HepG2 (cell line): ENCODE measurements at regions not wholly inside any gene's neighbourhood (a gene's known extent, or its start where the extent isn't known, plus 50 kb on each side); places are given as distances from the start of the nearest gene placed in this dataset.

Experiments used
- ATAC-seq: fragments of 200-7000 bp; cut with Tn5 transposase; 3 replicates; pipeline ENCODE4 v1.9.1; 2020; ENCODE audit warnings: mild to moderate bottlenecking, moderate library complexity
- BruUV-seq: library from RNA; stranded (reverse); fragments of 400-500 nt; replicated peaks from 2 replicates; lab custom pipeline; 2021; lab: Mats Ljungman, UMichigan
- CTCF ChIA-PET: fragments of 300-600 bp; formaldehyde crosslinking; extraction: SDS; loops from one replicate; lab custom pipeline; 2021; ENCODE audit warnings: low total read pairs, inconsistent platforms, low intra/inter-chr PET ratio; lab: Yijun Ruan, JAX
- POLR2A ChIA-PET: fragments of 350-600 bp; sonication (Branson Sonifier 250); formaldehyde crosslinking; loops from one replicate; lab custom pipeline; 2020; ENCODE audit warnings: antibody characterized with exemption, inconsistent platforms; lab: Yijun Ruan, JAX
- DNase-seq: peaks from one replicate; pipeline ENCODE4 v3.0.0-alpha.2; 2015; ENCODE audit warnings: low spot score
- FAIRE-seq: peaks from 3 replicates; lab custom pipeline; 2011; peaks lifted over from hg19 to GRCh38; lab: Jason Lieb, UNC
- H2AFZ ChIP-seq: one replicate; pipeline ENCODE4 v1.6.1; 2011; ENCODE audit warnings: low read length, inconsistent platforms
- H3K27ac ChIP-seq: fragments of 300-600 bp; 3 replicates; pipeline ENCODE4 v1.8.0; 2011; ENCODE audit warnings: mixed run types, mild to moderate bottlenecking, mixed read lengths, low read length, inconsistent platforms; ENCODE audit not compliant: insufficient read depth; ENCODE audit errors: extremely low read length
- H3K27me3 ChIP-seq, 2 experiments: fragments of 200-600 bp in 1 of 2; 2 replicates in 1 of 2; 3 replicates in 1 of 2; pipeline versions ENCODE4 v1.6.0 to v1.8.0; 2011; ENCODE audit warnings: low read length in 2 of 2, mild to moderate bottlenecking in 2 of 2, moderate library complexity in 2 of 2, inconsistent platforms in 1 of 2; ENCODE audit not compliant: insufficient read depth in 2 of 2, control insufficient read depth in 1 of 2
- H3K36me3 ChIP-seq, 2 experiments: fragments of 200-600 bp in 1 of 2; replicated peaks in 1 of 2; 2 replicates in 1 of 2; 3 replicates in 1 of 2; pipeline versions ENCODE4 v1.5.1 to v1.8.0; 2011; ENCODE audit warnings: low read length in 2 of 2, inconsistent platforms in 1 of 2; ENCODE audit not compliant: insufficient read depth in 2 of 2, control insufficient read depth in 1 of 2
- H3K4me1 ChIP-seq: 2 replicates; pipeline ENCODE4 v1.5.1; 2012; ENCODE audit warnings: low read length, inconsistent platforms; ENCODE audit not compliant: insufficient read depth
- H3K4me2 ChIP-seq: 2 replicates; pipeline ENCODE4 v1.6.0; 2011; ENCODE audit warnings: low read depth, low read length, inconsistent platforms
- H3K4me3 ChIP-seq, 3 experiments: fragments of 200-600 bp in 1 of 3; sonication (generic), shearing (Covaris generic) in 1 of 3; replicated peaks in 1 of 3; 2 replicates each; pipeline ENCODE4 v1.5.1; 2011 to 2016; ENCODE audit warnings: low read length in 3 of 3, inconsistent platforms in 2 of 3, low read depth in 2 of 3, mild to moderate bottlenecking in 2 of 3, control low read depth in 1 of 3, mixed read lengths in 1 of 3; ENCODE audit not compliant: insufficient read depth in 1 of 3
- H3K79me2 ChIP-seq: one replicate; pipeline ENCODE4 v1.6.1; 2011; ENCODE audit warnings: low read length, inconsistent platforms; ENCODE audit not compliant: insufficient read depth
- H3K9ac ChIP-seq: 2 replicates; pipeline ENCODE4 v1.6.0; 2011; ENCODE audit warnings: mild to moderate bottlenecking, low read depth, low read length, inconsistent platforms; ENCODE audit not compliant: insufficient read depth
- H3K9me3 ChIP-seq: 2 replicates; pipeline ENCODE4 v1.5.1; 2012; ENCODE audit warnings: mild to moderate bottlenecking, low read length
- H4K20me1 ChIP-seq: 2 replicates; pipeline ENCODE4 v1.6.0; 2011; ENCODE audit warnings: inconsistent platforms, mild to moderate bottlenecking, low read length, moderate library complexity; ENCODE audit not compliant: insufficient read depth
- ARID3A ChIP-seq: IDR thresholded peaks from 2 replicates; pipeline ENCODE4 v1.6.1; 2012; ENCODE audit warnings: low read depth, low read length, improper control_type of control experiment
- CBFB ChIP-seq: sonication (generic); formaldehyde crosslinking; IDR thresholded peaks from 2 replicates; pipeline ENCODE4 v1.4.0; 2020; ENCODE audit warnings: missing genetic modification reagents
- CCDC6 ChIP-seq: sonication (generic); formaldehyde crosslinking; IDR thresholded peaks from 2 replicates; pipeline ENCODE4 v1.8.1; 2022; ENCODE audit warnings: mild to moderate bottlenecking, missing genetic modification reagents, moderate library complexity
- EP300 ChIP-seq, 3 experiments: sonication (generic) in 1 of 3; formaldehyde crosslinking in 1 of 3; IDR thresholded peaks; 2 replicates each; pipeline versions ENCODE4 v1.5.1 to v1.6.1; 2011 to 2020; ENCODE audit warnings: low read depth in 2 of 3, low read length in 2 of 3, borderline replicate concordance in 1 of 3, improper control_type of control experiment in 1 of 3, mild to moderate bottlenecking in 1 of 3, missing genetic modification reagents in 1 of 3, moderate library complexity in 1 of 3
- HNF1B ChIP-seq: sonication (generic); formaldehyde crosslinking; IDR thresholded peaks from 2 replicates; pipeline ENCODE4 v1.5.1; 2020; ENCODE audit warnings: mild to moderate bottlenecking, moderate library complexity, missing genetic modification reagents
- KLF11 ChIP-seq: IDR thresholded peaks from 2 replicates; pipeline ENCODE4 v1.6.1; 2016; ENCODE audit warnings: missing compliant biosample characterization
- MTA1 ChIP-seq: sonication (generic); formaldehyde crosslinking; IDR thresholded peaks from 2 replicates; pipeline ENCODE4 v1.4.0; 2020; ENCODE audit warnings: missing genetic modification reagents, mild to moderate bottlenecking, borderline replicate concordance
- MYNN ChIP-seq: sonication (generic); formaldehyde crosslinking; IDR thresholded peaks from 2 replicates; pipeline ENCODE4 v1.4.0; 2020; ENCODE audit warnings: mild to moderate bottlenecking, low read depth, missing genetic modification reagents
- ZBTB2 ChIP-seq: sonication (generic); formaldehyde crosslinking; IDR thresholded peaks from 2 replicates; pipeline ENCODE4 v1.8.0; 2022; ENCODE audit warnings: low read depth, missing genetic modification reagents
- ZBTB39 ChIP-seq: sonication (generic); formaldehyde crosslinking; IDR thresholded peaks from 2 replicates; pipeline ENCODE4 v1.5.0; 2020; ENCODE audit warnings: missing genetic modification reagents
- ZNF660 ChIP-seq: sonication (generic); formaldehyde crosslinking; IDR thresholded peaks from 2 replicates; pipeline ENCODE4 v1.5.1; 2020; ENCODE audit warnings: mild to moderate bottlenecking, low read depth, missing genetic modification reagents, borderline replicate concordance
- ZNF800 ChIP-seq: sonication (generic); formaldehyde crosslinking; IDR thresholded peaks from 2 replicates; pipeline ENCODE4 v1.4.0; 2020; ENCODE audit warnings: missing genetic modification reagents
- in situ Hi-C: cut with HindIII; loops from 2 replicates; pipeline ENCODE4 v1.10.0; 2017; ENCODE audit warnings: low pct_unique_long_range_greater_than_20kb; ENCODE audit not compliant: extremely low pct_ligation_motif_present
- intact Hi-C: fragments of 100-400 bp; cut with micrococcal nuclease; formaldehyde crosslinking; loops from one replicate; pipeline ENCODE4 v1.10.0; 2022; ENCODE audit not compliant: unreplicated experiment
- TF ChIP-seq, protein P1 (sequence below): sonication (generic); formaldehyde crosslinking; IDR thresholded peaks from 2 replicates; pipeline ENCODE4 v1.4.0; 2020; ENCODE audit warnings: mild to moderate bottlenecking, missing genetic modification reagents

DNA sequence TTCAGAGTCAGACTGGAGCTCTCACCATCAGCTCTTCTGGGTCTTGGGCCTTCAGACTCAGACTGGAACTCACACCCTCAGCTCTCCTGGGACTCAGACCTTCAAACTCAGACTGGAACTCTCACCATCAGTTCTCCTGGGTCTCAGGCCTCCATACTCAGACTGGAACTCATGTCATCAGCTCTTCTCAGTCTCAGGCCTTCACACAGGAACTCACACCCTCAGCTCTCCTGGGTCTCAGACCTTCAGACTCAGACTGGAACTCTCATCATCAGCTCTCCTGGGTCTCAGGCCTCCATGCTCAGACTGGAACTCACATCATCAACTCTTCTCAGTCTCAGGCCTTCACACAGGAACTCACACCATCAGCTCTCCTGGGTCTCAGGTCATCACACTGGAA is 147.2 kb upstream of the MXRA5 start:
- H3K9ac ChIP-seq: no peak overlapping the region
- H3K36me3 ChIP-seq: no peaks in the 10 kb centered on the region
- H3K27ac ChIP-seq: no peak overlapping the region
- intact Hi-C loops (no loop called here), in situ Hi-C loops (no loop called here)
- no peak for ATAC-seq
- no peaks in the 10 kb centered on the region for H3K27me3 ChIP-seq
- no peak for DNase-seq
- no peaks in the 10 kb centered on the region for H3K9me3 ChIP-seq
- no TSS peak for BruUV-seq
- no peaks in the 10 kb centered on the region for H3K79me2 ChIP-seq
- ChIA-PET CTCF (no interaction called here), POLR2A (no interaction called here)
- no peak overlapping the region for H2AFZ ChIP-seq
- no peak overlapping the region for H3K4me3 ChIP-seq
- FAIRE-seq: no peak
- H4K20me1 ChIP-seq: no peaks in the 10 kb centered on the region
- H3K4me2 ChIP-seq: no peak overlapping the region
- no peaks in the 10 kb centered on the region for H3K4me1 ChIP-seq
- TF ChIP-seq HNF1B: no peak
- TF ChIP-seq ARID3A: no peak
- no peak for TF ChIP-seq CCDC6 (CRISPR knock-in tag)
- TF ChIP-seq, protein P1, sequence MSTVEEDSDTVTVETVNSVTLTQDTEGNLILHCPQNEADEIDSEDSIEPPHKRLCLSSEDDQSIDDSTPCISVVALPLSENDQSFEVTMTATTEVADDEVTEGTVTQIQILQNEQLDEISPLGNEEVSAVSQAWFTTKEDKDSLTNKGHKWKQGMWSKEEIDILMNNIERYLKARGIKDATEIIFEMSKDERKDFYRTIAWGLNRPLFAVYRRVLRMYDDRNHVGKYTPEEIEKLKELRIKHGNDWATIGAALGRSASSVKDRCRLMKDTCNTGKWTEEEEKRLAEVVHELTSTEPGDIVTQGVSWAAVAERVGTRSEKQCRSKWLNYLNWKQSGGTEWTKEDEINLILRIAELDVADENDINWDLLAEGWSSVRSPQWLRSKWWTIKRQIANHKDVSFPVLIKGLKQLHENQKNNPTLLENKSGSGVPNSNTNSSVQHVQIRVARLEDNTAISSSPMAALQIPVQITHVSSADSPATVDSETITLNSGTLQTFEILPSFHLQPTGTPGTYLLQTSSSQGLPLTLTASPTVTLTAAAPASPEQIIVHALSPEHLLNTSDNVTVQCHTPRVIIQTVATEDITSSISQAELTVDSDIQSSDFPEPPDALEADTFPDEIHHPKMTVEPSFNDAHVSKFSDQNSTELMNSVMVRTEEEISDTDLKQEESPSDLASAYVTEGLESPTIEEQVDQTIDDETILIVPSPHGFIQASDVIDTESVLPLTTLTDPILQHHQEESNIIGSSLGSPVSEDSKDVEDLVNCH (CRISPR knock-in tag): no peak
- TF ChIP-seq MYNN (CRISPR knock-in tag): no peak
- TF ChIP-seq KLF11 (CRISPR knock-in tag): no peak
- no peak for TF ChIP-seq ZNF660 (CRISPR knock-in tag)
- TF ChIP-seq EP300 (IDR thresholded peaks at IDR 0.05; ENCODE audit: low read depth in 2 of 2, low read length in 2 of 2): no peak
- TF ChIP-seq EP300 (CRISPR knock-in tag; IDR thresholded peaks at IDR 0.05; ENCODE audit: borderline replicate concordance): no peak
- TF ChIP-seq ZBTB39 (CRISPR knock-in tag): no peak
- TF ChIP-seq ZBTB2 (CRISPR knock-in tag): no peak
- TF ChIP-seq MTA1 (CRISPR knock-in tag): no peak
- TF ChIP-seq CBFB (CRISPR knock-in tag): no peak
- TF ChIP-seq ZNF800 (CRISPR knock-in tag): no peak
